ENCODE measurements at regions not wholly inside any gene's neighbourhood (a gene's known extent, or its start where the extent isn't known, plus 50 kb on each side); places are given as distances from the start of the nearest gene placed in this dataset.
"Not testable (repeated sequence)": the region's sequence is repeated elsewhere in the genome, so short reads cannot be mapped to it uniquely, and the experiment has no call there.

GRCh38 chr3:18182923-18183322 lies 242.2 kb downstream of the SATB1 start:
- TF ChIP-seq TAF1 (IDR thresholded peaks at IDR 0.05; ENCODE audit: borderline replicate concordance, low read depth, low read length); POLR2AphosphoS5 (IDR thresholded peaks at IDR 0.05; ENCODE audit: low read depth, low read length); POLR2A (IDR thresholded peaks at IDR 0.05; ENCODE audit: low read depth, low read length): not testable (repeated sequence)

Data from GM12892 (cell line).